ENCODE measurements at regions not wholly inside any gene's neighbourhood (a gene's known extent, or its start where the extent isn't known, plus 50 kb on each side); places are given as distances from the start of the nearest gene placed in this dataset.

- Histone ChIP-seq H3K79me2 (ENCODE audit: control insufficient read depth, insufficient read depth, low read length) (no peaks in the 10 kb centered on the region), H3K27ac (ENCODE audit: control insufficient read depth, insufficient read depth) (no peak overlapping the region), H3K4me1 (ENCODE audit: control insufficient read depth, insufficient read depth, low read length) (no peaks in the 10 kb centered on the region), H3K27me3 (replicated peaks in 1 of 2; ENCODE audit: control insufficient read depth in 2 of 2, insufficient read depth in 2 of 2, low read length in 1 of 2) (no peaks in the 10 kb centered on the region), H3K9ac (ENCODE audit: control insufficient read depth, insufficient read depth, low read length) (no peak overlapping the region), H3K36me3 (ENCODE audit: control insufficient read depth in 2 of 2, insufficient read depth in 2 of 2, low read length in 1 of 2) (no peaks in the 10 kb centered on the region), H3K4me2 (ENCODE audit: control insufficient read depth, insufficient read depth) (no peak overlapping the region), H3K4me3 (no peak overlapping the region), H2AFZ (ENCODE audit: control insufficient read depth, low read depth, low read length) (no peak overlapping the region), H4K20me1 (ENCODE audit: control insufficient read depth, insufficient read depth) (no peaks in the 10 kb centered on the region), H3K9me3 (replicated peaks; ENCODE audit: control insufficient read depth, insufficient read depth, low read length) (no peaks in the 10 kb centered on the region)
- intact Hi-C loops (cut with micrococcal nuclease; ENCODE audit: unreplicated experiment) (no loop called here), in situ Hi-C loops (cut with MboI) (no loop called here)
- ATAC-seq (no peak), DNase-seq (ENCODE audit: low read depth, low spot score) (no peak), FAIRE-seq (no peak)
- no peak for TF ChIP-seq RCOR1 (conservative IDR thresholded peaks at IDR 0.05; ENCODE audit: low read depth, low read length)
- no peak for TF ChIP-seq RBBP5 (conservative IDR thresholded peaks at IDR 0.05)
- no peak for TF ChIP-seq TCF7 (IDR thresholded peaks at IDR 0.05; ENCODE audit: borderline replicate concordance)
- TF ChIP-seq PBX3 (IDR thresholded peaks at IDR 0.05; ENCODE audit: insufficient replicate concordance, low read depth, low read length): no peak
- TF ChIP-seq SUPT20H (IDR thresholded peaks at IDR 0.05; ENCODE audit: borderline replicate concordance, control insufficient read depth, low read depth, low read length): no peak
- no peak for TF ChIP-seq CTCF (IDR thresholded peaks at IDR 0.05 in 2 of 3, conservative IDR thresholded peaks at IDR 0.05 in 1 of 3; ENCODE audit: control insufficient read depth in 2 of 3, extremely low read depth in 1 of 3, insufficient read depth in 1 of 3, low read depth in 3 of 3, low read length in 3 of 3)
- TF ChIP-seq GABPA (IDR thresholded peaks at IDR 0.05; ENCODE audit: low read depth): no peak
- no peak for TF ChIP-seq SPI1 (IDR thresholded peaks at IDR 0.05; ENCODE audit: borderline replicate concordance, insufficient read depth, low read depth, low read length)
- no peak for TF ChIP-seq HDGF (IDR thresholded peaks at IDR 0.05)
- TF ChIP-seq CHD4 (IDR thresholded peaks at IDR 0.05): no peak
- no peak for TF ChIP-seq NRF1 (conservative IDR thresholded peaks at IDR 0.05; ENCODE audit: low read depth, low read length)
- TF ChIP-seq NR2C1 (IDR thresholded peaks at IDR 0.05): no peak
- no peak for TF ChIP-seq POU2F2 (IDR thresholded peaks at IDR 0.05; ENCODE audit: borderline replicate concordance, low read depth, low read length)
- no peak for TF ChIP-seq YY1 (IDR thresholded peaks at IDR 0.05; ENCODE audit: low read depth, low read length)
- RAD21 ChIA-PET (ENCODE audit: unreplicated experiment): no interaction called here
- POLR2A ChIA-PET: no interaction called here
- WGBS (ENCODE audit: insufficient coverage, insufficient replicate concordance, low lambda C conversion rate, missing lambda C conversion rate): 29% methylated on average over 4 of the region's 4 CpGs
- SMC1A ChIA-PET (ENCODE audit: uncharacterized antibody, unreplicated experiment): interaction anchor here (0.8 kb wide), 1 partner anchor 10 kb away, joined by 3 read pairs; no protein-coding TSS in a partner anchor
- BruUV-seq (replicated peaks): no TSS peak
- CTCF ChIA-PET: no interaction called here
Measured at GRCh38 chr13:84200971-84201370, 318.7 kb upstream of the SLITRK1 start.
